GM20000 (cell line): ENCODE measurements at regions not wholly inside any gene's neighbourhood (a gene's known extent, or its start where the extent isn't known, plus 50 kb on each side); places are given as distances from the start of the nearest gene placed in this dataset.

Experiments
- DNase-seq: peaks from one replicate; pipeline ENCODE4 v3.0.0; 2012; ENCODE audit warnings: low spot score
- CTCF ChIP-seq: IDR thresholded peaks from 2 replicates; pipeline ENCODE4 v1.5.1; 2012; ENCODE audit warnings: mild to moderate bottlenecking, control low read depth; ENCODE audit errors: extremely low read depth, missing control alignments

- DNase-seq, result no peak
These were observed 248.2 kb downstream of the DLL1 start for GRCh38 chr6:170042596-170043118.

GRCh38 chr6:170042123-170042522, 248.8 kb downstream of the DLL1 start:
- TF ChIP-seq CTCF, result no peak
- DNase-seq, result no peak

More at GRCh38 chr6:170042596-170043118, 248.2 kb downstream of the DLL1 start:
- TF ChIP-seq CTCF, result no peak

- no peak for TF ChIP-seq CTCF
- DNase-seq, result no peak
These were observed 249.4 kb downstream of the DLL1 start for GRCh38 chr6:170041526-170041925.

- no peak for TF ChIP-seq CTCF
- DNase-seq, result no peak
These were observed 250.0 kb downstream of the DLL1 start for GRCh38 chr6:170040906-170041305.

GRCh38 chr6:170040115-170040500, 250.8 kb downstream of the DLL1 start:
- DNase-seq, result no peak
- no peak for TF ChIP-seq CTCF

- no peak for DNase-seq
- TF ChIP-seq CTCF, result no peak
These were observed 251.4 kb downstream of the DLL1 start for GRCh38 chr6:170039156-170040114.

- TF ChIP-seq CTCF, result no peak
- no peak for DNase-seq
These were observed 252.2 kb downstream of the DLL1 start for GRCh38 chr6:170038708-170039107.
